ENCODE measurements at regions not wholly inside any gene's neighbourhood (a gene's known extent, or its start where the extent isn't known, plus 50 kb on each side); places are given as distances from the start of the nearest gene placed in this dataset.

DNA sequence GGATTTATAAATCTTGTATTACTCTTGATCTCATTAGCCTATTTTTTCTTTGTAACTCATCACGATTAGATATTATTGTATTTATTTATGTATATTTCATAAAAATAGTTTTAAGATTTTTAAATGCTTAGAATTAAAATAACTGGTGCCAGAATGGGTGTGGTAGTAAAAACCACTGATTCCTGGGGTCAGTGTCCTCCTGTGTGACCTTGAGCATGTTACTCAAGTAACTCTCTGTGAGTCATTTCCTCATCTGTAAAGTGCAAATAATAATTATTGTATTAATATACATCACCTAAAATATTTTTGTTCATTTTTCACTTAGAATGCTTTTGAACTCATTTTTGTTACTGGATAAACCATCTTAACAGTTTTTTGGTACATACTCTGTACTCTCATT lies 91.3 kb upstream of the TMEM229A start:
- TF ChIP-seq CTCF (IDR thresholded peaks at IDR 0.05) (no peak), POLR2A (IDR thresholded peaks at IDR 0.05) (no peak)

Data from ovary (tissue), 3 donors.